Activated CD8-positive, alpha-beta memory T cell treated with anti-CD3 and anti-CD28 coated beads for 48 hours (primary cell): ENCODE measurements at regions not wholly inside any gene's neighbourhood (a gene's known extent, or its start where the extent isn't known, plus 50 kb on each side); places are given as distances from the start of the nearest gene placed in this dataset.
"Not testable (repeated sequence)": the region's sequence is repeated elsewhere in the genome, so short reads cannot be mapped to it uniquely, and the experiment has no call there.

Experiments
- DNase-seq, 3 experiments: peaks; one replicate each; pipeline ENCODE4 v3.0.0-alpha.2; 2020; ENCODE audit warnings: low read depth in 2 of 3, low spot score in 2 of 3

DNA sequence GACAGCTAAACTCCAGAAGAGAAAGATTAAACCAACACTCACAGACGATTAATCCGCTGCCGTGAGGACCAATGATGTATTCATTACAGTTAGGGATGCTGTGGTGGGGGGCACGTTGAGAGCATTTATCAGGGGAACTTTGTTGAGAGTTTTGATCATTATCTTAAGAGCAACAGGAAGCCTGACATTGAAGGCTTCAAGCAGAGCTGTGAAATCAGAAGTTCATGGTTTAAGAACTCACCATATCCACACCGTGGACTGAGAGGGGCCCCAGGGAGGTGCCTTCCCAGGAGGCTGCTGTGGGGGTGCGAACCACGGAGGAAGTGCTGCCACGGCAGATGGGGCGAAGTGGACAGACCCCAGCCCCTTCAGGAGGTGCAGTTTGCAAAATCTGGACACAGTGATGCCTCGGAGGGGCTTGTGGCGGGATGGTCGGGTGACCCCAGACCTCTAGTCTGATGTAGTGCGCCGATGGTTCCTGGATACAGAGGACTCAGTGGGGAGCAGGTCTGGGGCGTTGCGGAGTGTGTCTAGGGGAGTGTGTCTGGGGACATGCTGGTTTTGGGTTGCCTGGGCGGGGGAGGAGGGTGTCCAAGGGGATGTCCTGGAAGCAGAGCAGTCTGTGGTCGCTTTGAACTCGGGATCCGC lies 73.0 kb downstream of the DIO3 start:
- DNase-seq: no peak

DNA sequence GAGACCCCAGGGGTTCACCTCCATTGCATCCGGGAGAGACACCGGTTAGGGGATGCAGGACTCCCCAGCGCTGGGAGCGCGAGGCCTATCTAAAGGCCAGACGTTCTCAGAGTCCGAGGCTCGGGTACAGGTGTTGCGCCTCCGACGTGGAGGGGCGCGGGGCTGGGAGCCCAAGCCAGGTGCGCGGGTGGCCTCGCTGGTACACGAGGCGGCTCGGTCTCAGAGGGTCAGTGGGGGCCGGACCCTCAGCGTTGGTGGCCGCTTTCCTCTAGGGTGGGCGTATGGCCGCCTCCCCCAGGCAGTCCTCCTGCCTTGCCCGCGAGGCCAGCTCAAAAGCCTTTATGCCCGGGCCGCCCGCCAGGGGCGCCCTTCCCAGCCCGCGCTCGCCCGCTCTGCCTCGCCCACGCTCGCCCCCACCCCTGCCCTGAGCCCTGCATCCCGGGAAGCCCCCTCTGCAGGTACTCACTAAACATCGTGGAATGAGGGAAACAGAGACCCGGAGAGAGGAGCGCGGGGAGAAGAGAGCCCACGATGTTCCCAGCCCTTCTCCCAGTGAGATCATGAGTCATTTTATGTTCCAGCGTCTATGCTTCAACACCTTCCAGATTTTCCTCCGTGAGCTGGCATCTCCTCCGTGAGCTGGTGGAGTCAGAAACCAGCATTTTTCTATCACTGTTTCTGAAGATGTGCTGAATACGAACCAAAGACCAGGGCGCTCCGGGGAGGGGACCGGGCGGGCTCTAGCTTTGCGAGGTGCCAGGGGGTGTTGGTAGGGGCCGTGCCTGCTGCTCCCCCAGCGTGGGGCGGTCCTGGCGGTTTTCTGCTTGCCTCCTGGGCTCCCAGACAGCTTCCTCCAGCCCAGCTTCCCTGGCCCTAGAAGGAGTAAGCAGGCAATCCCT lies 73.8 kb downstream of the DIO3 start:
- no peak for DNase-seq

- DNase-seq: peak in 2 of 3 experiments; percentile 9 to 12
Measured at GRCh38 chr14:101635749-101636560, 74.7 kb downstream of the DIO3 start.

GRCh38 chr14:101639241-101639833 lies 78.0 kb downstream of the DIO3 start:
- DNase-seq: no peak

DNA sequence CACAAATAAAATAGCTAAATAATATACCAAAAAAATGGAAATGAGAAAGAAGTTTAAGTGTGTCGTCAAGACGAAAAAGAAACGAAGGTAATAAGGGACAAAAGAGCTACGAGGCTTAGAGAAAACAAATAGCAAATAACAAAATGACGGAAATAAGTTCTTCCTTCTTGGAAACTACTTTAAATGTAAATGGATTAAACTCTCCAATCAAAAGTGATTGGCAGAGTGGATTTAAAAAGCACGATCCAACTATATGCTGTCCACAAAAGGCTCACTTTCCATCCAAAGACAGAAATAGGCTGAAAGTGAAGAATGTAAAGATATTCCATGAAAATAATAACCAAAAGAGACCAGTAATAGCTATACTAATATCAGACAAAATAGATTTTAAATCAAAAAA lies 82.4 kb downstream of the DIO3 start:
- DNase-seq: no peak

- DNase-seq: no peak
Measured at GRCh38 chr14:101654051-101654450, 92.8 kb downstream of the DIO3 start.

DNA sequence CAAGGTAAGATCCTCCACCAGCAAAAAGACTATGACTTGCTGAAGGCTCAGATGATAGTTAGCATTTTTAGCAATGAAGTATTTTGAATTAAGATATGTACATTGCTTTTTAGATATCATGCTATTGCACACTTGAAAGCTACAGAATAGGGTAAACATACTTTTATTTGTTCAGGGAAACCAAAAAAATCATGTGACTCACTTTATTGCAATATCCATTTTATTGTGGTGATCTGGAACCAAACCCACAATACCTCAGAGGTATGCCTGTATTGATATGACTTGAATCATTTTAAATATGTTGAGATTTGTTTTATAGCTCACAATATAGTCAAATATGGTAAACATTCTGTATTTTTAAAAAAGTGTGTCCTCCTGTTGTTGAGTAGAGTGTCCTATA lies 96.1 kb downstream of the DIO3 start:
- DNase-seq: no peak

DNA sequence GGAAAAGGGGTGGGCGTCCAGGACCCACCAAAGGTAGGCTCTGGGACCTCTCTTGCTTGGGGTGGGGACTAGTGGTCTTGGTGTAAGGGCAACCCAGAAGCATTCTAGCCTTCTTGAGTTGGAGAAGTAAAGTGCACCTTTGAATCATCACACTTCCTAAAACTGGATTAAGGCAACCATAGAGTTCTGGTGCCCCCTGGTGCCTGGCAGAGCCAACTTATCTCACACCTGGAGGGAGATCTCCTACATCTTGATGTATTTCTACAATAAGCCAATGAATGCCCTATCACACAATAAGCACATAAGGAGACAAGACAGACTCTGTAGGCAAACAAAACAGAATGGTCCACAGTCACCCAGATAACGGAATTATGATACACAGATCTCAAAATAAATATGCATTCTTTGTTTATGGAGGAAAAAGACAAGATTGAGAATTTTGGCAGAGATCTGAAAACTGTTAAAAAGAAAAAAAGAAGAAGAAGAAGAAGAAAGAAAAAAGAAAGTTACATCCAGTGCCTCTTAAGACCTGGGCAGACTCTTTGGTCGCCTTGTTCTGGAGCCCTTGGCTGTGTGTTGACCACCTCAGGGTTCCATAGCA lies 95.9 kb upstream of the PPP2R5C start:
- DNase-seq: peak in 1 of 3 experiments; percentile 10

DNA sequence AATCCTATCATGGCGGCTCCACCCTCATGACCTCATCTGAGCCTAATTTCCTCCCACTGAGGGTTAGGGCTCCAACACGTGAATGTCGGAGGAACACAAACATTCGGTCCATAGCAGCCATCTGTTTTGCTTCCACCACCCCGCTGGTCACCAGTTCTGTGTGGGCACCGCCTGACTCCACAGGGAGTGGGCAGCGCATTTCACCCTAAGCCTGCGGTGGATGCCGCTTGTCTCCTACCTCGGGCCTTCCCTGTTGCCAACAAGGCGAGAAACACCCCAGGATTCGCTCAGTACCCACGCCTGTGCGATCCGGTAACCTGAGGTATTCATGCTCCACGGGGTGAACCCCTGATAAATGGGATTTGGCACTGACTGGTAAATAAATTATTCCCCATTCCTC lies 95.2 kb upstream of the PPP2R5C start:
- DNase-seq: no peak

- no peak for DNase-seq
Measured at GRCh38 chr14:101669629-101670028, 91.9 kb upstream of the PPP2R5C start.

DNA sequence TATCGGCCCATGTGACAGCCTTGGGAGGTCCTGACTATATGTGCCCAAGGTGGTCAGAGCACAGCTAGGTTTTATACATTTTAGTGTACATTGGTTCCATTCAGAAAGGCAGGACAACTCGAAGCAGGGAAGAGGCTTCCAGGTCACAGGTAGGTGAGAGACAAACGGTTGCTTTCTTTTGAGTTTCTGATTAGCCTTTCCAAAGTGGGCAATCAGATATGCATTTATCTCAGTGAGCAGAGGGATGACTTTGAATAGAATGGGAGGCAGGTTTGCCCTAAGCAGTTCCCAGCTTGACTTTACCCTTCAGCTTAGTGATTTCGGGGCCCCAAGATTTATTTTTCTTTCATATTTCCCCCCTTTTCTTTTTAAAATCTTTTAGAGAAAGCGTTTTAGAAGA lies 87.6 kb upstream of the PPP2R5C start:
- DNase-seq: no peak

DNA sequence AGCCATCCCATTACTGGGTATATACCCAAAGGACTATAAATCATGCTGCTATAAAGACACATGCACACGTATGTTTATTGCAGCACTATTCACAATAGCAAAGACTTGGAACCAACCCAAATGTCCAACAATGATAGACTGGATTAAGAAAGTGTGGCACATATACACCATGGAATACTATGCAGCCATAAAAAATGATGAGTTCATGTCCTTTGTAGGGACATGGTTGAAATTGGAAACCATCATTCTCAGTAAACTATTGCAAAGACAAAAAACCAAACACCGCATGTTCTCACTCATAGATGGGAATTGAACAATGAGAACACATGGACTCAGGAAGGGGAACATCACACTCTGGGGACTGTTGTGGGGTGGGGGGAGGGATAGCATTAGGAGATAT lies 85.7 kb upstream of the PPP2R5C start:
- DNase-seq: not testable (repeated sequence)

DNA sequence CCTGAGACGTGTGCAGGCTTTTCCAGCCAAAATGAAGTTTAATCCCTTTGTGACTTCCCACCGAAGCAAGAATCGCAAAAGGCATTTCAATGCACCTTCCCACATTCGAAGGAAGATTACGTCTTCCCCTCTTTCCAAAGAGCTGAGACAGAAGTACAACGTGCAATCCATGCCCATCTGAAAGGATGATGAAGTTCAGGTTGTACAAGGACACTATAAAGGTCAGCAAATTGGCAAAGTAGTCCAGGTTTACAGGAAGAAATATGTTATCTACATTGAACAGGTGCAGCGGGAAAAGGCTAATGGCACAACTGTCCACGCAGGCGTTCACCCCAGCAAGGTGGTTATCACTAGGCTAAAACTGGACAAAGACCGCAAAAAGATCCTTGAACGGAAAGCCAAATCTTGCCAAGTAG lies 83.6 kb upstream of the PPP2R5C start:
- not testable (repeated sequence) for DNase-seq

DNA sequence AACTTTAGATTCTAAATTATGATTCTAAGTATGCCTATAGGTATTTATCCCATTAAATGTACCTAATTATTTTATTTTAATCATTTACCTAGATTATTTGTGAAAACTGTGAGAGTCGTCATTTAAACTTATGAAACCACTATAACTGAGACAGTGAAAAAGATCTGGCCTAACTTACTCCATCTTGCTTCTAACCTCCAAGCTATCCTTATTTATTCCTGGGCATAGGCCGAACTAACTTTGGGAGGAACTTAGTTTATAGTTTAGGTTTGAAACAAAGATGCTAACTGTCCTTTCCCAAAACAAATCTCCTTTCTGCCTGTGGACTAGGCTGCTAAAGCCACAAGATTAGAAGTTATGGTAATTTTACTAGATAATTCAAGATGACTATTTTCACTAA lies 79.7 kb upstream of the PPP2R5C start:
- no peak for DNase-seq

GRCh38 chr14:101683365-101683764 lies 78.1 kb upstream of the PPP2R5C start:
- DNase-seq: no peak

DNA sequence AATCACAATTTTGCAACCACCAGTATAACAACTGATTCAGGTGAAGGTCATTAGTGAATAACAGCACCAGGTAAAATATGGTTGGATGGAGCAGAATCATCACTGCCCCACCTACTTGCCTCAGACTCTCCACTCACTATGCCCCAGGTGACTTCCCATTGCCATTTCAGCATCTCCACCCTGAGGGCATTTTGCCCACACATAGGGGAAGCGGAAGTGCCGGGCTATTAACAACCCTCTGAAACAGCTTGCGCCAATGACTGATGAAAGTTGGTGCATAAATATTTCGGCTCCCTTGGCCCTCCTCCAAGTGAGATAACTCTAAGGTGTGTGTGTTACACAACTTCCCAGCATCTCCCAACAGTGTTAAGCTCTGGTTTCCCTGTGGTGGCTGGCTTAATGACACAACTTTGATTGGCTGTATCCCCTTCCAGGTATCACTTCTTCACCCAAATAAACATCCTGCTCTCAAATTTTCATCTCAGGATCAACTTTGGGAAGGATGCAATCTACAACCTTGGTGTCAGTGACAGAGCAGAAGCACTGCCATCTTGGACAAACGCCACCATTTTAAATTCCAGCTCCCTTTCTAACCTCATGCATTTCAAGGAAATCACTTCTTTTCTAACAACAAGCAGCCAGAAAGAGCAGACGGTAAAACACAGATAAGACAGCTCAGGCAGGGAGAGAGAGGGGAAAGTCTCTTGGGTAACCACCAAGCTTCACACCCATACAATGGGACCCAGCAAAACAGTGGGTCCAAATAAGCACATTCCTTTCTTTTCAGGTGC lies 73.6 kb upstream of the PPP2R5C start:
- no peak for DNase-seq

DNA sequence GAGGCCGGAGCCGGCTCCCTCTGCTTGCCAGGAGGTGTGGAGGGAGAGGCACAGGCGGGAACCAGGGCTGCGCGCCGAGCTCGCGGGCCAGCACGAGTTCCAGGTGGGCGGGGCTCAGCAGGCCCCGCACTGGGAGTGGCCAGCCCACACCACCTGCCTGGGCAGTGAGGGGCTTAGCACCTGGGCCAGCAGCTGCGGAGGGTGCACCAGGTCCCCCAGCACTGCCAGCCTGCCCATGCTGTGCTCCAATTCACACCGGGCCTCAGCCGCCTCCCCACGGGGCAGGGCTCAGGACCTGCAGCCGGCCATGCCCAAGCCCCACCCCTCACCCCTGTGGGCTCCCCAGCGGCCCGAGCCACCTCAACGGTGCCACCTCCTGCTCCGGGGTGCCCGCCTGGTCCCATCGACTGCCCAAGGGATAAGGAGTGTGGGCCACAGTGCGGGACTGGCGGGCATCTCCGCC lies 72.4 kb upstream of the PPP2R5C start:
- DNase-seq: no peak

- DNase-seq: not testable (repeated sequence)
Measured at GRCh38 chr14:101689966-101690365, 71.5 kb upstream of the PPP2R5C start.

GRCh38 chr14:101695659-101696058 lies 65.8 kb upstream of the PPP2R5C start:
- DNase-seq: no peak

- no peak for DNase-seq
Measured at GRCh38 chr14:101704140-101704539, 57.4 kb upstream of the PPP2R5C start.
